ENCODE measurements at regions not wholly inside any gene's neighbourhood (a gene's known extent, or its start where the extent isn't known, plus 50 kb on each side); places are given as distances from the start of the nearest gene placed in this dataset.

GRCh38 chr13:67306742-67307141, 76.6 kb upstream of the PCDH9 start:
- TF ChIP-seq HDGF (IDR thresholded peaks at IDR 0.05) (no peak), RFX5 (IDR thresholded peaks at IDR 0.05; ENCODE audit: low read depth, low read length) (no peak), CHD1 (IDR thresholded peaks at IDR 0.05; ENCODE audit: low read depth, low read length) (no peak), SRF (IDR thresholded peaks at IDR 0.05; ENCODE audit: low read depth in 2 of 2, low read length in 2 of 2) (no peak), TCF7 (IDR thresholded peaks at IDR 0.05; ENCODE audit: borderline replicate concordance) (no peak), POLR2A (IDR thresholded peaks at IDR 0.05; ENCODE audit: low read depth, low read length) (no peak), CBX5 (IDR thresholded peaks at IDR 0.05; ENCODE audit: low read depth) (no peak)
- TF ChIP-seq, protein P1, sequence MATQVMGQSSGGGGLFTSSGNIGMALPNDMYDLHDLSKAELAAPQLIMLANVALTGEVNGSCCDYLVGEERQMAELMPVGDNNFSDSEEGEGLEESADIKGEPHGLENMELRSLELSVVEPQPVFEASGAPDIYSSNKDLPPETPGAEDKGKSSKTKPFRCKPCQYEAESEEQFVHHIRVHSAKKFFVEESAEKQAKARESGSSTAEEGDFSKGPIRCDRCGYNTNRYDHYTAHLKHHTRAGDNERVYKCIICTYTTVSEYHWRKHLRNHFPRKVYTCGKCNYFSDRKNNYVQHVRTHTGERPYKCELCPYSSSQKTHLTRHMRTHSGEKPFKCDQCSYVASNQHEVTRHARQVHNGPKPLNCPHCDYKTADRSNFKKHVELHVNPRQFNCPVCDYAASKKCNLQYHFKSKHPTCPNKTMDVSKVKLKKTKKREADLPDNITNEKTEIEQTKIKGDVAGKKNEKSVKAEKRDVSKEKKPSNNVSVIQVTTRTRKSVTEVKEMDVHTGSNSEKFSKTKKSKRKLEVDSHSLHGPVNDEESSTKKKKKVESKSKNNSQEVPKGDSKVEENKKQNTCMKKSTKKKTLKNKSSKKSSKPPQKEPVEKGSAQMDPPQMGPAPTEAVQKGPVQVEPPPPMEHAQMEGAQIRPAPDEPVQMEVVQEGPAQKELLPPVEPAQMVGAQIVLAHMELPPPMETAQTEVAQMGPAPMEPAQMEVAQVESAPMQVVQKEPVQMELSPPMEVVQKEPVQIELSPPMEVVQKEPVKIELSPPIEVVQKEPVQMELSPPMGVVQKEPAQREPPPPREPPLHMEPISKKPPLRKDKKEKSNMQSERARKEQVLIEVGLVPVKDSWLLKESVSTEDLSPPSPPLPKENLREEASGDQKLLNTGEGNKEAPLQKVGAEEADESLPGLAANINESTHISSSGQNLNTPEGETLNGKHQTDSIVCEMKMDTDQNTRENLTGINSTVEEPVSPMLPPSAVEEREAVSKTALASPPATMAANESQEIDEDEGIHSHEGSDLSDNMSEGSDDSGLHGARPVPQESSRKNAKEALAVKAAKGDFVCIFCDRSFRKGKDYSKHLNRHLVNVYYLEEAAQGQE (IDR thresholded peaks at IDR 0.05; ENCODE audit: low read depth, low read length): no peak
